ENCODE measurements at regions not wholly inside any gene's neighbourhood (a gene's known extent, or its start where the extent isn't known, plus 50 kb on each side); places are given as distances from the start of the nearest gene placed in this dataset.

DNA sequence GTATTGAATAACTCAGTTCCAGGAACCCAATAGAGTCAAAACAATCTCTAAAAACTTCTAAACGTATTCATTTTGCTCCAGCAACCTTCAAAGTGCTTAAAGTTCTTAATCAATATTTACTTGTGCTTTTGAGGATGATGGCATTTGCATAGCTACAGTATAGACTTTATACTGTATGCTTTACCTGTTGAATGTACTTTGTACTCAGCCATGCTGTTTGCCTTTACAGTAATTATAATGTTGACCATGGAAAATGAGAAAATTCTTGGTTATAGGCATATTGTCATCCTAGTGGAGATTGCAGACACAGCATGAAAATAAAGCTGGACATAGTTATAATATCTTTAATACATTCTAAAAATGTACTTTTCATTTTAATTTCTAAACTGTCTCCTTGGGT, 762.7 kb upstream of the PHF14 start:
- intact Hi-C loops (cut with DNase I), result no loop called here
- Histone ChIP-seq H3K27ac (no peak overlapping the region), H3K4me1 (no peaks in the 10 kb centered on the region)

DNA sequence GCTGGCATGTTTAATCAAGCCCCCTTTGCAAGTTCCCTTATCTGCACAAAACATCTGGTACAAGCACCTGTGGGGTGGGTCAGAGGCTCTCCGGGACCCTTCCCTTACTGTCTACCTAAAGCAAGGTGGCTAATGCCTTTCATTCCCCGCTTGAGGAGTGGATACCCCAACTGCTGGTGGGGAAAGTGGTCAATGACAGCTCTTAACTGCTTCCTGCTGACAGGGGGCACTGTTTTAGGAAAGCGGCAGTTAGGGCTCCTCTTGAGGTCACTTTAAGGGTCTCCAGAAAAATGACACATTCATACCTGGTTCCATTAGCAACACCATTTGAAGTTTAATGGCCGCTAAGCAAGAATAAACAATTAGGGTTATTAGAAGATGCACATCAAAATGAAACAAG, 761.8 kb upstream of the PHF14 start:
- intact Hi-C loops (cut with DNase I), result no loop called here
- Histone ChIP-seq H3K27ac (no peak overlapping the region), H3K4me3 (no peak overlapping the region), H3K27me3 (no peaks in the 10 kb centered on the region), H3K4me1 (no peaks in the 10 kb centered on the region), H3K36me3 (no peaks in the 10 kb centered on the region), H3K9me3 (no peaks in the 10 kb centered on the region)
- DNase-seq (ENCODE audit: extremely low spot score in 2 of 2), result no peak
- TF ChIP-seq POLR2AphosphoS5 (IDR thresholded peaks at IDR 0.05; ENCODE audit: insufficient read depth in 1 of 2, low read depth in 1 of 2) (no peak), POLR2A (IDR thresholded peaks at IDR 0.05) (no peak)
- TF ChIP-seq, protein P1, sequence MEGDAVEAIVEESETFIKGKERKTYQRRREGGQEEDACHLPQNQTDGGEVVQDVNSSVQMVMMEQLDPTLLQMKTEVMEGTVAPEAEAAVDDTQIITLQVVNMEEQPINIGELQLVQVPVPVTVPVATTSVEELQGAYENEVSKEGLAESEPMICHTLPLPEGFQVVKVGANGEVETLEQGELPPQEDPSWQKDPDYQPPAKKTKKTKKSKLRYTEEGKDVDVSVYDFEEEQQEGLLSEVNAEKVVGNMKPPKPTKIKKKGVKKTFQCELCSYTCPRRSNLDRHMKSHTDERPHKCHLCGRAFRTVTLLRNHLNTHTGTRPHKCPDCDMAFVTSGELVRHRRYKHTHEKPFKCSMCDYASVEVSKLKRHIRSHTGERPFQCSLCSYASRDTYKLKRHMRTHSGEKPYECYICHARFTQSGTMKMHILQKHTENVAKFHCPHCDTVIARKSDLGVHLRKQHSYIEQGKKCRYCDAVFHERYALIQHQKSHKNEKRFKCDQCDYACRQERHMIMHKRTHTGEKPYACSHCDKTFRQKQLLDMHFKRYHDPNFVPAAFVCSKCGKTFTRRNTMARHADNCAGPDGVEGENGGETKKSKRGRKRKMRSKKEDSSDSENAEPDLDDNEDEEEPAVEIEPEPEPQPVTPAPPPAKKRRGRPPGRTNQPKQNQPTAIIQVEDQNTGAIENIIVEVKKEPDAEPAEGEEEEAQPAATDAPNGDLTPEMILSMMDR (IDR thresholded peaks at IDR 0.05), result no peak

More for the DNA sequence above, 762.7 kb upstream of the PHF14 start:
- no peaks in the 10 kb centered on the region for H3K36me3 ChIP-seq
- no peak for DNase-seq (ENCODE audit: extremely low spot score in 2 of 2)
- no peaks in the 10 kb centered on the region for H3K9me3 ChIP-seq
- no peak overlapping the region for H3K4me3 ChIP-seq
- H3K27me3 ChIP-seq, result no peaks in the 10 kb centered on the region
- no peak for TF ChIP-seq POLR2AphosphoS5 (IDR thresholded peaks at IDR 0.05; ENCODE audit: insufficient read depth in 1 of 2, low read depth in 1 of 2)
- TF ChIP-seq, protein P1 (IDR thresholded peaks at IDR 0.05), result no peak
- no peak for TF ChIP-seq POLR2A (IDR thresholded peaks at IDR 0.05)

DNA sequence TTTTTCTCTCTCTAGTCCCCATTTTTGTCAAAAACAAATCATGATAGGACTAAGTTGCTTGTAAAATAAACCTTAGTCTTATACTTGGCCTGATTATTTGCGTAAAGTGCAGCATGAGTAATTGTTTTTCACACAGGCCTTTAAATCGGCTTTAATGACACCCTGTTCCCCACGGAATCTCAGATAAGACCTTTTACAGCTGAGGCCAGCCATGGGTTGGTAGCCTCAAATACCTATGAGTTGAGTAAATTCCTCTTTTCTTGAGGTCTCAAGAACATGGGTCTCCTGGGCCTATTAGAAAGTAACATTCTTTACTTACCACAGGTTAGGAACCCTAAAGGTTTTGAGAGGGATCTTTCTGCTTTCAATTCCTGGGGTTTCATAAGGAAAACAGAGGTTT, 761.0 kb upstream of the PHF14 start:
- Histone ChIP-seq H3K4me1 (no peaks in the 10 kb centered on the region), H3K9me3 (no peaks in the 10 kb centered on the region), H3K36me3 (no peaks in the 10 kb centered on the region), H3K27ac (no peak overlapping the region), H3K4me3 (no peak overlapping the region), H3K27me3 (no peaks in the 10 kb centered on the region)
- TF ChIP-seq POLR2AphosphoS5 (IDR thresholded peaks at IDR 0.05; ENCODE audit: insufficient read depth in 1 of 2, low read depth in 1 of 2), result no peak
- TF ChIP-seq POLR2A (IDR thresholded peaks at IDR 0.05), result no peak
- TF ChIP-seq, protein P1 (IDR thresholded peaks at IDR 0.05), result no peak
- intact Hi-C loops (cut with DNase I), result no loop called here
- no peak for DNase-seq (ENCODE audit: extremely low spot score in 2 of 2)

DNA sequence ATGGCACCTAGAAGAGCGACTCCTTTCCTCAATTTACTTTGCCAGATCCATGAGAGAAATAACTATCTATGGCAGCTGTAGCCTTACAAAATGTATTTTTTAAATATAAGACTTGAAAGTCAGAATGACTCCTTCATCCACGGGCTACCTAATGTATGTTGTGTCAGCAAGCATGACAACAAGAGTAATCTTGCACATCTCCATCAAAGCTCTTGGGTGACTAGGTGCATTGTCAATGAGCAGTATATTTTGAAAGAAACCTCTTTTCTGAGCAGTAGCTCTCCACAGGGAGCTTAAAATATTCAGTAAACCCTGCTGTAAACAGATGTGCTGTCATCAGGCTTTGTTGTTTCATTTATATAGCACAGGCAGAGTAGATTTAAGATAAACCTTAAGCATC, 757.2 kb upstream of the PHF14 start:
- Histone ChIP-seq H3K27me3 (no peaks in the 10 kb centered on the region), H3K36me3 (no peaks in the 10 kb centered on the region), H3K27ac (no peak overlapping the region), H3K4me1 (no peaks in the 10 kb centered on the region), H3K9me3 (no peaks in the 10 kb centered on the region), H3K4me3 (no peak overlapping the region)
- TF ChIP-seq POLR2A (IDR thresholded peaks at IDR 0.05), result no peak
- TF ChIP-seq, protein P1 (IDR thresholded peaks at IDR 0.05), result no peak
- TF ChIP-seq POLR2AphosphoS5 (IDR thresholded peaks at IDR 0.05; ENCODE audit: insufficient read depth in 1 of 2, low read depth in 1 of 2), result no peak
- DNase-seq (ENCODE audit: extremely low spot score in 2 of 2), result no peak
- intact Hi-C loops (cut with DNase I), result no loop called here

DNA sequence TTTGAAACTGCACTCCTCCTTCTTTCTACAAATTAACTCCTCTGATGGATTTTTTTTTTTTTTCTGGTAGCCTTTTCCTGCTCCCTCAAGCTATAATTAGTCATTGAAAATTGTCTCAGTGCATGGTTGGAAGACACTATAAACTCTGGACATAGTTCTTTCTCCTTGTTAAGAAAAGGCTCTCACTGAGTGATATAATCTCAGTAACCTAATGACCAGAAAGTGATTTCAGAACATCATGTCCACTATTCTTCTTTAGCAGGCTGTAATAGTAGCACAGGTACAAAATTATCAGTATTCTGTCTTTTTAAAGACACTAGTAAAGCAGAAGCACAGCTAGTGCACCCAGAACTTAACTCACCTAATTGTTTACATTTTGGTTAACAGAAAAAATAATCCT, 752.6 kb upstream of the PHF14 start:
- Histone ChIP-seq H3K9me3 (no peaks in the 10 kb centered on the region), H3K27me3 (no peaks in the 10 kb centered on the region), H3K27ac (no peak overlapping the region), H3K36me3 (no peaks in the 10 kb centered on the region), H3K4me3 (no peak overlapping the region), H3K4me1 (no peaks in the 10 kb centered on the region)
- TF ChIP-seq POLR2AphosphoS5 (IDR thresholded peaks at IDR 0.05; ENCODE audit: insufficient read depth in 1 of 2, low read depth in 1 of 2) (no peak), POLR2A (IDR thresholded peaks at IDR 0.05) (no peak)
- TF ChIP-seq, protein P1 (IDR thresholded peaks at IDR 0.05), result no peak
- no peak for DNase-seq (ENCODE audit: extremely low spot score in 2 of 2)
- intact Hi-C loops (cut with DNase I), result loop anchor here (5.0 kb wide), 1 partner anchor 1154 kb away; no protein-coding TSS in a partner anchor
